Erythroblast (primary cell): ENCODE measurements at regions not wholly inside any gene's neighbourhood (a gene's known extent, or its start where the extent isn't known, plus 50 kb on each side); places are given as distances from the start of the nearest gene placed in this dataset.

Source experiments
- DNase-seq, 2 experiments: peaks; one replicate each; lab custom pipeline; 2025; lab: John Stamatoyannopoulos, UW
- GATA1 ChIP-seq: IDR thresholded peaks from 2 replicates; pipeline ENCODE4 v1.6.1; 2011; ENCODE audit warnings: low read depth, mild to moderate bottlenecking, control low read depth, low read length, moderate library complexity
- POLR2A ChIP-seq: IDR thresholded peaks from 2 replicates; pipeline ENCODE4 v1.6.1; 2011; ENCODE audit warnings: mild to moderate bottlenecking, low read length

DNA sequence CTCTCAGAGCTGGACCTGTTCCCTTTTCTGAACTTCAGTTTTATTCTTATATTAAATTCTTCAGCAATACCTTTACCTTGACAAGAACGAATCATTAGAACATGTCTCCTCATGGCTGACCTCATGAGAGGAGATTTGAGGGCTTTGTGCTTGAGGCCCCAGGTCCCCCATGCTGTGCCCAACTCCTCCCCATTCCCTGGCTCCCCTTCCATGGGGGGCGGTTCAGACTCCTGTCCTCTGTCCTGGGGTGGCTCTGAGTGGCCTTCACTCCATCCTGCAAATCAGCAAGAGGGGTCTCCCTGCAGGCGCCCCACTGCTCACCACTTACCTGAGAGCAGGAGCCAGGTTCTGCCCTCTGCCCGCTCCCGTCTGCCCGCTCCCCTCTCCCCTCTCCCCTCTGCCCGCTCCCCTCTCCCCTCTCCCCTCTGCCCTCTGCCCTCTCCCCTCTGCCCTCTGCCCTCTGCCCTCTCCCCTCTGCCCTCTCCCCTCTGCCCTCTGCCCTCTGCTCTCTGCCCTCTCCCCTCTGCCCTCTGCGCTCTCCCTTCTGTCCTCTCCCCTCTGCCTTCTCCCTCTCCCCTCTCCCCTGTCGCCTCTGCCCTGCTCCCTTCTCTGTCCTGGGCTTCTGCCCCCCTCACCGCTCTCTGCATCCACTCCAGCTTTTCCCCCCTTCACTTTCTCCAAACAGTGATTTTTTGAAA, 98.7 kb upstream of the ALKAL2 start:
- no peak for TF ChIP-seq POLR2A
- no peak for TF ChIP-seq GATA1
- DNase-seq, result no peak

DNA sequence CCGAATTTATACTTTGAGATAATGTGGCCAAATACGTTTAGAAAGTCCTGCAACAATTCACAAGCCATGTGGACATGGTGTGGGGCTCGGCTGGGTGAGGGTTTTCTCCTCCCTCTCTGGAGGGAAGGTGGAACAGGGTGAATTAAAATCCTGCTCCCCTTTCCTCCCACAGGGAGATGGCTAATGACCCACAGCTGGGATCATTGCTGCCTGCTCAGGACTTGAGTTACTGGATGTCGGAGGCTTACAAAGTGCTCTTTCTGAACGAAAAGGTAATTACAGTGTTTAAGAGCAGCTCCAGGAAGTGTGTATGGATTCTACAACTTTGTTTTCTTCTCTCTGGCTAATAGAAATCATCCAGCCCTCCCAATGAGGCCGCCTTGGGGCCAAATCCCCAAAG, 97.9 kb upstream of the ALKAL2 start:
- TF ChIP-seq POLR2A (no peak), GATA1 (no peak)
- no peak for DNase-seq

DNA sequence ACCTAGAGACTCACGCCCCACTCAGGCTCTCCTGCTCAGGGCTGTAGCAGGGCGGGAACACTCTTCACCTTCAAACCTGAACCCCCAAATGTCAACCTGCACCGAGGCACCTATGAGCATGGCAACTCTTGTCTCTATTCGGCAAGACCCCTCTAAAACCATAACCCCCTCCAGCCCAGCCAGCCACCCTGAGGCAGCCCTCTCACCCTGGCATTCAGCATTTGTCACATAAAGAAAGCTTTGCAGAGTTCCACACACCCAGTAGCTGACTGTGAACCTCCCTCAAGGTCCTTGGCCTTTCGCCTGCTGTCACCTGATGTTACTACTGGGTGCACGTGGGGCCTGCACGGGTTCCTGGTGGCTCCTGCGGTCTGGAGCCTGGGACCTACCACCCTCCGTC, 97.2 kb upstream of the ALKAL2 start:
- no peak for TF ChIP-seq GATA1
- no peak for TF ChIP-seq POLR2A
- DNase-seq, result no peak

DNA sequence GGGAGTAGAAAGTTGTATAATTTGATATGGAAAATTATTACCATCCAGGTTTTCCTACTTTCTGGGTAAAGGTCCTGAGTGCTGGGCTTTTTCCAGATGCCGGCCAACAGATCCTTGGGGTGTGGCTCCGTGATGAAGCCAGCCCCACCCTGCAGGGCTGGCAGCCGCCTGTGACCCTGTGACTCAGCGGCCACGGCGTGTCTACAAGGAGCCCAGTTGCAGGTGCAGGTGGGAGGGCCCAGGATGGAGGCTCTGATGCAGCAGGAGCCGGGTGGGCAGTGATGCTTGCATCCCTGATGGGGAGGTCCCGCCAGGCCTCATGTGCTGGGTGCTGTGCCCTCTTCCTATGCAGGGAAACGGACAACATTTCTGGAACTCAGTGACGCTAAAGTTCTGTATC, 96.0 kb upstream of the ALKAL2 start:
- DNase-seq, result peak in 1 of 2 experiments; percentile 0

DNA sequence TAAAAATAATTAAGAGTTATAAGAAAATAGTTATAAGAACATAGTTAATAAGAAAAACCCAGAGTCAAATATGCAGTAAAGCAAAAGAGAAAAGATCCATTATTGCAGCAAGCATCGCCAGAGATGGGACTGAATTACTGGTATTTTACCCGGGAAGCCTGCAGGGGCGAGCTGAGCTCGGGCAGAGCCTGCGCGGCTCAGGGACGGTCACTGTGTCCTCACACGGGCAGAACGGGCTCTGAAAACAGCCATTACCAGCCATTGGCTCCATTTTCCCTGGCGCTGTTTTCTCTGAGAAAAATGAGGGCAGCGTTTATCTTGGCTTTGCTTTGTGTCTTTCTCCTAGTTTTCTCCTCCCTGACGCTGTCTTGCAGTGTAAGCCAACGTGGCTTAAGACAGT, 95.3 kb upstream of the ALKAL2 start:
- DNase-seq, result no peak
- TF ChIP-seq POLR2A, result no peak
- no peak for TF ChIP-seq GATA1

More for the DNA sequence above, 96.0 kb upstream of the ALKAL2 start:
- no peak for TF ChIP-seq GATA1
- no peak for TF ChIP-seq POLR2A

GRCh38 chr2:382728-383022, 94.8 kb upstream of the ALKAL2 start:
- no peak for DNase-seq
- TF ChIP-seq POLR2A (no peak), GATA1 (no peak)

- TF ChIP-seq POLR2A, result no peak
- no peak for TF ChIP-seq GATA1
- no peak for DNase-seq
These were observed 94.2 kb upstream of the ALKAL2 start for GRCh38 chr2:381941-382727.

GRCh38 chr2:381181-381580, 93.3 kb upstream of the ALKAL2 start:
- DNase-seq, result no peak
- TF ChIP-seq POLR2A (no peak), GATA1 (no peak)

DNA sequence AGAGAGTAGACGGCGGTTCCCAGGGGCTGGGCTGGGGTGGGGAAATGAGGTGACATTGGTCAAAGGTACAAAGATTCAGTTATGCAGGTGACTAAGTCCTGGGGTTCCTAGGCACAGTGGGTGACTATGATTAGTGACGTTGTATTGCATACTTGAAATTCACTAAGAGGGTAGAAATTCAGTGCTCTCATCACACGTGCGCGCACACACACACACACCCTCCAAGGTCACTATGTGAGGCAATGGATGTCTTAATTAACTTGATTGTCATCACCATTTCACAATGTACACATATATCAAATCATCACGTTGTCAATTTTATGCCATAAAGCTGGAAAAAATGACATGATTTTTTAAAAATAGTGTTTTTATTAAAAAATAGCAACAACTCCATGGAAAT, 92.9 kb upstream of the ALKAL2 start:
- no peak for TF ChIP-seq GATA1
- TF ChIP-seq POLR2A, result no peak
- DNase-seq, result no peak

- DNase-seq, result no peak
- TF ChIP-seq GATA1, result no peak
- TF ChIP-seq POLR2A, result no peak
These were observed 92.3 kb upstream of the ALKAL2 start for GRCh38 chr2:380221-380620.

DNA sequence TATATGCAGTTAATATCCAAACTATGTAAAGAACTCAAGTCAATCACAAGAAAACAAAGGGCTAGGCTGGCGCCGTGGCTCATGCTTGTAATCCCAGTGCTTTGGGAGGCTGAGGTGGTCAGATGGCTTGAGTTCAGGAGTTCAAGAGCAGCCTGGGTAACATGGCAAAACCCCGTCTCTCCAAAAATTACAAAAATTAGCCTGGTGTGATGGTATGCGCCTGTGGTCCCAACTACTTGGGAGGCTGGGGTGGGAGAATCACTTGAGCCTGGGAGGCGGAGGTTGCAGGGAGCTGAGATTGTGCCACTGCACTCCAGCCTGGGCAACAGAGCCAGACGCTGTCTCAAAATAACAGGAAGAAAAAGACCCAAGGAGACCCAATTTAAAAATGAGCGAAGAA, 91.9 kb upstream of the ALKAL2 start:
- TF ChIP-seq GATA1 (no peak), POLR2A (no peak)
- DNase-seq, result no peak

DNA sequence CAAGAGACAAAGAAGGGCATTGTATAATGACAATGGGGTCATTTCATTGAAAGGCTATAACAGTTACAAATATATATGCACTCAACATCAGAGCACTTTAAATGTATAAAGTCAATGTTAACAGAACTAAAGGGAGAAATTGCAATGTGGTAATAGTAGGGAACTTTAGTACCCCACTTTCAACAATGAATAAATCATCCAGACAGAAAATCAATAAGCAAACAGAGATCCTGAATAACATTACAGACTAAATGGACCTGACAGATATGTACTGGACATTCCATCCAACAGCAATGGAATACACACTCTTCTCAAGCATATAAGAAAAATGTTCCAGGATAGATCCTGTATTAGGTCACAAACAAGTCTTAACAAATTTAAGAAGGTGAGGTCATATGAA, 90.5 kb upstream of the ALKAL2 start:
- TF ChIP-seq GATA1, result no peak
- no peak for TF ChIP-seq POLR2A
- no peak for DNase-seq

DNA sequence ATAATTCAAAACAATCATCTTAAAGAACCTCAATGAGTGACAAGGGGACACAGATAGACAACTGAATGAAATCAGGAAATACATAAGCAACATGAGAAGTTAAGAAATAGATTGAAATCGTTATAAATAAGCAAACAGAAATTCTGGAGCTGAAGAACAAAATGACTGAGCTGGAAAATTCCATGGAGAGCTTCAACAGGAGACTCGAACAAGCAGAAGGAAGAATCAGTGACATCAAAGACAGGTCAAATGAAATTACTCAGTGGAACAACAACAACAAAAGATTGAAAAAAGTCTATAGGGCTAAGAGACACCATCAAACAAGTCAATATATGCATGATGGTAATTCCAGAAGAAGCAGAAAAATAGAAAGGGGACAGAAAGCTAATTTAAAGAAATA, 89.5 kb upstream of the ALKAL2 start:
- DNase-seq, result no peak
- TF ChIP-seq GATA1 (no peak), POLR2A (no peak)

- TF ChIP-seq GATA1, result no peak
These were observed 88.0 kb upstream of the ALKAL2 start for GRCh38 chr2:375956-376307.

More at GRCh38 chr2:375956-376307, 88.0 kb upstream of the ALKAL2 start:
- DNase-seq, result no peak
